GM19452 (cell line): ENCODE measurements at regions not wholly inside any gene's neighbourhood (a gene's known extent, or its start where the extent isn't known, plus 50 kb on each side); places are given as distances from the start of the nearest gene placed in this dataset.
A peak's percentile ranks its signal among the peaks of the same experiment; 100 is the strongest.
"Not testable (repeated sequence)": the region's sequence is repeated elsewhere in the genome, so short reads cannot be mapped to it uniquely, and the experiment has no call there.

Experiments used
- ATAC-seq: cut with Tn5 transposase; IDR thresholded peaks from one replicate; pipeline ENCODE4 v1.9.1; 2021; ENCODE audit not compliant: unreplicated experiment

DNA sequence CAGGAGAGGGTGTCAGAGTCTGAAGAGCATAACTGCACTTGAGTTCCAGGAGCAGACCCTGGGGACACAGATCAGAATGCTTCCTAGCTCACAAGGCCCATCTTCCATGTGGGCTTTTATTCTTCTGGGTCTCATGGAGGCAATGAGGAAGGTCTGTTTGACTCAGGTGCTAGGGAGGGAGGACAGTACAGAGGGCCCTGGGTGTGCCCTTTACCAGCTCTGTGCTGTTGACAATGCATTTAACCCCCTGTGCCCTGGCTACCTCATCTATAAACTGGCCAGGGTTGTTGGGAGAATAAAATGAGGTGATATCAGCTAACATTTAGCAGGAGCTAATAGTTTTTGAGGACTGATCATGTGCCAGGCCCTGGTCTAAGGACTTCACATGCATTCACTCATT lies 318.0 kb downstream of the DMAC1 start:
- no peak for ATAC-seq

DNA sequence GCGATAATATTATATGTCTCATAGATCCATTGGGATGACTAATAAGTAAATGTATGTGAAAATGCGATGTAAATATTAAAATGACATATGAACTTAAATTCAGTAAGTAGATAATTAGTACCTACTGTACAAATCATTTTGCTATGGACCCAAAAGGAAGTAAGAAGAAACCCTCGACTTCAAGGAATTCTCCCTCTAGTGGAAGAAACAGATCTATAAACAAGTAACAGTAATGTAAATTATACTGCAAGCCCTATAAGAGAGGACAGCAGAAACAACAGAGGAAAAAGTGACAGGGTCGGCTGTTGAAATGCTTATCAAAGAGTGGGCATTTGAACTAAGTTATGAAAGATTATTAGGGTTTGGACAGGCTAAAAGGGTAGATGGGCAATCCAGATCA lies 320.3 kb downstream of the DMAC1 start:
- no peak for ATAC-seq

DNA sequence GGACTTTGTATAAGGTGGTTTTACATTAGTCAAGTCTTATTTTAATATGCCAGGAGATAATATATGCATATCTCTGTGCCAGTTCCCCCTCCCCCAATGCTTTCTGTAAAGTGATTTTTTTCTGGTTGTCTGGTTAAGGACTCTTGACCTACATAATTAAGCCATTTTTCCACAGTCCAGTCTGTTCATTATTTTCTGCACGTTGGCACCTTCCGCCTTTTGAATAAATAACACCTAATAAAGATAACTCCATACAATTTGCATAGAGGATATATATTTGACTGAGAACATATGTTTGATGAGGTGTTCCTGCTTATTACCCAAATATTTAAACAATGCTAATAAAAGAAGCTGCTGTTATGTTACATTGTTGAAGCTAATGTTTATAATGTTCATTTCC lies 320.9 kb downstream of the DMAC1 start:
- no peak for ATAC-seq

DNA sequence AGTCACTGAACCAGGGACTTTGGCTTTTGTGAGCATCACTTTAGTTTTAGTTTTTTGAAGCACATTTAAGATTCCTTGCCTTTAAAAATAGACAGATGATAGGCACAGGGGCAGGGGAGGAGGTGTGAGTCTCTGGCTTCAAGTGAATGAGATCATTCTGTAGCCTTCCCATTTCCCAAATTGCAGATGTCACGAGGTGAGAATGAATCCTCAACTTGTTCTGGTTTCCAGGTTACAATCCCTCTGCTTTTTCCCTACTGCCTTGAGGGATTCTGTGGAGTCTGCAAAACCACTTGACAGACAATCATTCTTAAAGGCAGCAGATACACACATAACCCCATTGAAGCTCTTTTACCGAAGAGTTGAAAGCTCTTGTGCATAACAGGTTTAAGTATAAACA lies 332.4 kb downstream of the DMAC1 start:
- no peak for ATAC-seq

DNA sequence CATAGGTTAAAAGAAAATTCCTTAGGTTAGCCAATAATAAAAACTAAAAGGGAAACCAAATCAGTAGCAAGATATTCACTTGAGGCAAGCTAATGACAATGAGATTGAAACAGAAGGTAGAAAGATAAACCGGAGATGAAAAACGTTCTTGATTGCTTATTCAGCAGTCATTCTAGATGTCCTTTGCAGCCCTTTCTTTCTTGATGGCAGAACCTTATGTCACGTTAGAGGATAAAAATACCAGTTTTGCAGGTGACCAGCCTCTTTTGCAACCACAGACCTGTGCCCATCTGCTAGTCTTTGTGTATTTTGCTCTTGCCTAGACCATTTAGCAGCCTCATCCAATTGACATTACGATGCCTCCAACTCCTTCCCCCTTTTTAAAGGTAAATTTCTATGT lies 337.8 kb downstream of the DMAC1 start:
- no peak for ATAC-seq

DNA sequence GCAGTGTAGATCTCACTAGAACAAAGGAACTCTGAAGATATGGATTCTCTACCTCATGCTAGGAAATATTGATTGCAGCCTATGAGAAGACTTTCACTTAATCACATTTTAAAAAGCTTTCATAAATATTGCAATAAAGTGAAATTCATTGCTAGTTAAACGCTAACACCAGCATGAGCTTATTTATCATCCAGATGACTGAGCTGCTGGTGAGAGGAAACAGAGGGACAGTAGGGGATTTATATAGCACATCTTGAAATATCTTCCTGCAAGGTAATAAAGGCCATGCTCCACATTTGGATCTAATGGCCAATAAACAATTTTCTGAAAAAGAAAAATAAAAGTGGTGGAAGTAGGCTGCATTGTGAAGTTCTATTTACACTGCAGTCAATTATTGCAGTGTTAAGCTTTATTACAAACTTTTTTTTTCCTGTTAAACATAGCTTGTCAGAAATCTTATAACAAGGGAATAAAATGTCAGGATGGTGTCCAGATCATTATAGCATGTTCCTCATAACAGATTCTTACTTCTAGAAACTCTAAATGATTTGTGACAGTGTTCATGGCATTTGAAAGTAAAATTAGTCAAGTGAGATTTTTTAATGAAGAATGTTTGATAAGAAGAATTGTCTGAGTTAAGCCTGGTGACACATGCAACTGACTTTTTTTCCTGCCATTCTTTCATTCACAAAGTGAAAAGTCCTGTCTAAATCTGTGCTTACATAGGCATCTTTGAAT lies 342.6 kb downstream of the DMAC1 start:
- no peak for ATAC-seq

DNA sequence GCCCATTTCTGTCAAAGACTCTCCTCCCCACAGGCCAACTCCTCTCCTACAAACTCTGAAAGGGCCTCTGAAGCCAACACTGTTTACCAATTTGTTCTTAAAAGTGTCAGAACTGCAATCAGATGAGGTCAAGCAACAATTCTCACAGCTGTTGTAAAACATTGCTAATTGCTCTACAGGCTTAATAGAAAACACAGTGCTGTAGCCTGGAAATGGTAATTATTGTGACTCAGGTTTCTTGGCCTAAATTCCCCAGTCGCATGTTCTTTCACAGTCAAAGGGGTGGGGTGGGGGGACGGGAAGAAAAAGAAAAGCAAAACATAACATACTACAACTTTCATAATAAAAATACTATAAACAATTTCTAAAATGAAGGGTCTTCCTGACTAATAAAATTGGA lies 343.2 kb downstream of the DMAC1 start:
- no peak for ATAC-seq

DNA sequence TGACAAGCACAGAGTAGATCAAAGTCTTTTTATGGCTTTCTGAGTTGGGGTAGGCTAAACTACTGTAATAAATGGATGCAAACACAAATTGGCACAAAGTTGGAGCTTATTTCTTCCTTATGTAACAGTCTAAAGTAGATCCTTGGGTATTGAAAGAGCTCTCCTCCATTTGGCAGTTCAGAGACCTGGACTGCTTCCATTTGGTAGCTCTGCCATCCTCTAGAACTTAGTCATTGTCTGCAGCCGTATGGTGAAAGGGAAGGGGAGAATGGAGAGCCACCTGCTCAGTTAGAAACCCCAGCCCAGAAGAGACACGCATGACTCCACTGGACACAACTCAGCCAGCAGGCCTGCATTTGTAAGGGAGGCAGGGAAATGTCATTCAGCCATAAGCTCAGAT lies 345.0 kb downstream of the DMAC1 start:
- ATAC-seq: no peak

DNA sequence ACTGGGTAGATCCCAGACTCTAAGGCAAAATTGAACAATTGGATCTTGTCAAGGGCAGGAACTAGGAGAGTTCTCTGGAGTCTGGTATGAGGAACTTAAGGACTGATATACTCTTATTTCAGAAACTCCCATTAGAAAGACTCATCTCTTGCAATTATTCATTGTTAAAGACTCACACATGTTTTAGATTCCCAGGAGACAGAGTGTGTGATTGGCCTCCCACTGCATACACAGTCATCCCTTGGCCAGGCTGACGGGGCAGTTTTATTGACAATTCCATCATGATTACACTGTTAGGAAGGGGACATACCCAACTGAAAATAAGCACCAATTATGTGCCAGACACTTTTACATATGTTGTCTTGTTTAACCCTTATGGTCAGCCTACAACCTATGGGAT lies 347.2 kb downstream of the DMAC1 start:
- no peak for ATAC-seq

DNA sequence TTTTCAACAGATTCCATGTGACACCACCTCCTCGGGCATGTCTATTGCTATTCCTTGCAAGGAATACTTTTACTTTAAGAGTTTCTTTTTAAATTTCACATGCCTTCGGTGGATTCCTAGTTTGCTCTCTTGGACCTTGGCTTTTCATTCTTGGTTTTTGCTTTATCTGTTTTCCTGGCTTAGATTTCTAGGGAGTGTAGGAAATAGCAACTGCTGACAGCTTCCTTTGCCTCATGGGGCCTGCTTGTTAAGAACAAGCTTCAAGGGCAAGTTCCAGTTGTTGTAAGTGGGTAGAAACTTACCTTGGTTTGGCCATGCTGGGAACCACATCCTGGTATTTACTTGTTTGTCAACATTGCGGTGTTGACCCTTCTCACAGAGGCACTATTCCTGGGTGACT lies 348.5 kb downstream of the DMAC1 start:
- no peak for ATAC-seq

DNA sequence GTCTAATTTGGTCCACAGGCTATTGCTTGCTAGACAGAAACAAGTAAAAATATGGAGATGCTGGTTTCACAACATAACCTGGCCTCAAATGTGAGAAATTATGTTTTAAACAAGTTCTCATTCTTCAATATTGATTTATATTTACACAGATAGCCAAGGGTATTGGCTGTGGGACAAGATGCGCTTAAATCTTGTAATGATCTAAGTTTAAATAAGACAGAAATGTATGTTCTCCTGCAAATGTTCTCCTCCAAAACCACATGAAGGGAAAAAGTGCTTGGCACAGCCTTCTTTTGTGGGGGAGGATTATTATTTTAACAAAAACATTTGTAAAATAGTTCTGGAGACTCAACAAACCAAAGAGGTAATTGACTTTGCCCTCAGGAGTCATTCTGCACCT lies 356.0 kb downstream of the DMAC1 start:
- no peak for ATAC-seq

DNA sequence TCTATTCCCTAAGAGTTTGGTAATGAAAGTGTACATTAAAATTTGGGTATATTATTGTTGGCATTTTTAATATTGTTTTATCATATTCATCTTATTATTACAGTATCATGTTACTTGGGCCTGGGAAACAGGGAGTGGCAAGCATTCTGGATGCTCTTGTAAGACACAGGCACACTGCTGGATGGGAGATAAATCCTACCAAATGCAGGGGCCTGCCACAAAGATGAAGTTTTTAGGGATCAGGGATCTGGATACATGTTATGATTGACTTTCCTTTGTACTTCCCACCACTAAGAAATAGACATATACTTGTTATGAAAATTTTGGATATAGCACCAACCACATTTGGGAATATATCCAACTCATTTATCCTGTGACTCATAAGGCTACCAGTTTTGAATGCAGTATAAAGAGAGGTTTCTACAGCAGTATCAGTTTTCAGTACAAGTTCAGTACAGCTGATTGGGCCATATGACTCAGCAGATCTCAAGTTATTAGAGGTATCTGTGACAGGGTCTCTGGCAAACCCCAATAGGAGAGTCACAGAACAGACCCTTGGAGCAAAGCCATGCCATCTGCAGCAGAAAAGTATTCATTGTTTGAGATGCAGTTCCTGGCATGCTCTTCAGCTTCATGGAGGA lies 360.1 kb downstream of the DMAC1 start:
- ATAC-seq: no peak

DNA sequence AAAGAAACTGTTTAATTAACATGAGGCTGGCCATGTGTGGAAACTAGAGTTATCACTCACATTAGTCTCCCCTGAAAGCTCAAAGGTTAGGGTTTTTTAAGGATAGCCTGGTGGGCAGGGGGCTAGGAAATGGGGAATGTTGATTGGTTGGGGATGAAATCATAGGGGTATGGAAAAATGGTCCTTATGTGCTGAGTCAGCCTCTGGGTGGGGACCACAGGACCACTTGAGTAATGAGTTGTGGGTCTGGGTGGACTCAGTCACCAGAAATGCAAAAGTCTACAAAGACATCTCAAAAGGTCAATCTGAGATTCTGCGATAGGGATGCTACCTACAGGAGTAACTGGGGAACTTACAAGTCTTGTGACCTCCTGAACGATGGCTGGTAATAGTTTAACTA lies 362.8 kb downstream of the DMAC1 start:
- no peak for ATAC-seq

DNA sequence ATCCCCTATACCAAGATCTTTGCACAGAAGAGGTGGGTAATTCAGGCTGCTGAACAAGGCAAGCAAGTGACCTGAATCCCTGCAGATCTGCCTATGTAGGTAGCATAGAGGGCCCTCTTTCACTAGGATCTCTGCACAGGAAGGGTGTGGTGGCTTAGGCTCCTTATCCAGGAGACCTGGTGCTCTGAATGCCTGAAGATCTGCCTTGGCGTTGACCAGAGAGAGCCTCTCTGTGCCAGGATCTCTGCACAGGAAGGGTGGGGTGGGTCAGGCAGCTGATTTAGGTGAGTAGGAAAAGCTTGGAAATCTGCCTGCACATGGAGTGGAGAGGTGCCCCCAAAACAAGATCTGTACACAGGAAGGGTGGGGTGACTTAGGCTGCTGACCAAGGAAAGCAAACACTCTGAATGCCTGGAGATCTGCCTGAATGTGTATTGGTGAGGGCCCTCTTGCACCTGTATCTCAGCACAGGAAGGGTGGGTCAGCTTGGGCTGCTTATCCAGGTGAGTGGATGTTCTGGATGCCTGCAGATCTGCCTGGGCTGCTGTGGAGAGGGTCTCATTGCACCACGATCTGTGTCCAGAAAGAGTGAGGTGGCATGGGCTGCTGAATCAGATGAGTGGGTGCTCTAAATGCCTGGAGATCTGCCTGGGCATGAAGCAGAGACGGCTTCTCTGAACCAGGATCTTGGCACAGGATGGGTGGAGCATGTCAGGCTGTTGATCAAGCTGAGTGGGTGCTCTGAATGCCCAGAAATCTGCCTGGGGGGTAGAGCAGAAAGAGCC lies 365.9 kb downstream of the DMAC1 start:
- ATAC-seq: no peak

DNA sequence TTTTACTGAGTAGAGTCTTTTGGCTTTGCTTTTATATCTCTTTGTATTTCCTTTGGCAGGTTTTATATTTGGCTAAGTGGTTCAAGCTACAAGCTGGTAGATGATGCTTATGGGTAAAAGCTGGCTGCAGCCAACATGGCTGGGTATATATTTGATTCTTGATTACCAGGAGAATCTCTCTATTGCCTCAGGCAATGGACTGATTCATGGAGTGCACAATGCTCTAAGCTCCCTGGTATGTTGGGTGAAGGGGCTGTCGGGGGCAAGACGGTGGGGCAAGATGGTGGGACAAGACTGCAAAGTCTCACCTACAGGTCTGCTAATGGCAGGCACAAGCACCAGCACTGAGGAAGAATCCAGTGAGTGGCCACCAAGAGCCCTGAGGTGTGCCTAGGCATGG lies 366.6 kb downstream of the DMAC1 start:
- ATAC-seq: no peak

DNA sequence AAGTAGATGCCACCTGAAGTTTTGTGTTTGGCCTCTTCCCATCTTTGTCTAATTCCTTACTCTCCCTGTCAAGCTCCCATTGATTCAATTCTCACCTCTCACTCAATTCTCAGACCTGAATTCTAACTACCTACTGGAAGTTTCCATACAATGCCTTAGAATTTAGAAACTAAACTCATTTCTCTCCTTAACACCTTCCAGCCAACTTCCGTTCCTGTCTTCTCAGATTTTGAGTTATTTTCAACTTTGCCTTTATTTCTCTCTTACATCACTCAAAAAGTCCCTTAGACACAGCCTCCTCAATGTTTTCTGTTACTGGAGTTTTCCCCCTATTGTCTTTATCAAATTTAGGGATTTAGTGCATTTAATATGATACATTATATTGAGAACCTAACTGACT lies 382.2 kb downstream of the DMAC1 start:
- ATAC-seq: not testable (repeated sequence)

DNA sequence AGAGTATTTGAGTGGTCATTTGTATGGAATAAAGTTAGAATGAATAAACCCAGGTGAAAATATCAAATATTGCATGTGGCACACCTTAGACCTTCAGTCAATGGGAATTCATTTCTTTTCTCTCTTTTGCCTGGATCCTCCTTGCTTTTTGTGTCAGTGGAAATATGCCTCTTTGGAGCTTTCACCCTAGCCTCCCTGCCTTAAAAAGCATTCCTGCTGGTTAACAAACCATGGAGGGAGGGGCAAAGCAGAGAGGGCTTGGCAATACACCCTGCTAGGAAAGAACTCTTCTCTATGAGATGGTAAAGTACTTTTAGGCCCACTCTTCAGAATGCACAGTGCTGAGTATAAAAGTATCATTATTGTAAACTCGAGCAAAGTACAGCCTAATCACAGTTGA lies 383.7 kb downstream of the DMAC1 start:
- ATAC-seq: no peak

DNA sequence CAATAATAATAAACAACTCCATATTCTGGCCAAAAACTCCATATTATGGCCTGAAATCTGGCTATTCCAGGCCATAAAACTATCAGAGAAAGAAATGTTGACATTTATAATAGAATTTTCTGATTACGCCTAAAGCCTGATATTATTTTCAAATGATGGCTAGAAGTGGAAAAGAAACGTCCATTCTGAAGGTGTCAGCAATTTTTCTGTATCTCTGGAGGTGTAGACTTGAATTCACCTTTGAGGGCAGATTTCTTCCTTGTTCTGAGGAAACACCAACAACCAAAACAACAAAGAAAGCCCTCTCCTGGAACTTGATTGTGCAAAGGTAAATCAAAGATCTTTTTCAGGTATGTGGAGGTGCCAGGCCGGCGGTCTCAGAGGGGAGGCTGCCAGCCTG lies 390.7 kb downstream of the DMAC1 start:
- no peak for ATAC-seq

DNA sequence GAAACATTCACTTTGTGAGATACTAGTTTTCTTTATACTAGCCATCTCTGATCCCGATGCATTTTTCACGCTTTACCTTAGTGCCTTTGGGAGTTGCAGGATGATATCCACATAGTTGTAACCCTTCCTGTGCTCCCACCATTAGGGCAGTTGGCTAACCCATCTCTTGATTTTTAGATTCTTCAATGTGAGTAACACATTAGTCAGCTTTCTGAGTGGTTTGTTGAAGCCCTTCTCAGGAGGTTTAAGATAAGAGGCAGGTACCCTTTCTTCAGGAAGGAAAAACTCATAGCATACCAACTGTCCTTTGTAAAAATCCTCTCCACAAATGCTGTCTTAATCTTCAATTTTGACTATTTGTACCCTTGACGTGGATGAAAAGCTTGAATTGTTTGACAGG lies 392.3 kb downstream of the DMAC1 start:
- ATAC-seq: no peak

DNA sequence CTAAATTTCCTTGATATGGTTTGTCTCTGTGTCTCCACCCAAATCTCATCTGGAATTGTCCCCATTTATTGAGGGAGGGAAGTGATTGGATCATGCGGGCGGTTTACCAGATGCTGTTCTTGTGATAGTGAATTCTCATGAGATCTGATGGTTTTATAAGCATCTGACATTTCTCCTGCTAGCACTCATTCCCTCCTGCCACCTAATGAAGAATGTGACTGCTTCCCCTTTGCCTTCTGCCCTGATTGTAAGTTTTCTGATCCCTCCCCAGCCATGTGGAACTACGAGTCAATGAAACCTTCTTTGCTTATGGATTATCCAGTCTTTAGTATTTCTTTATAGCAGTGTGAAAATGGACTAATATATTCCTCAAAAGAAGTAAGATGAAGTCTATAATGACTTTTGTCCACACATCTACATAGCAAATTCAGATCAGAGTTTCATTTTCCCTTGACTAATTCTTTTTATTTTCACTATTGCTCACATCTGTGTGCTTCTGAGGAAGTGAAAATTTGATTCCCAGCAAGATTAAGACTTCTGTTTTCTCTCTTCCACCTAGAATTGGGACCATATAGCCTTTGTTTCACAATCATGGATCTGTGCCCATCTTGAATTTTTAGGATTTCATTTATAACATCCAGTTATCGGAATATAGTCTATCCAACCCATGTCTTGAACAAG lies 393.5 kb downstream of the DMAC1 start:
- ATAC-seq: peak; percentile 78

DNA sequence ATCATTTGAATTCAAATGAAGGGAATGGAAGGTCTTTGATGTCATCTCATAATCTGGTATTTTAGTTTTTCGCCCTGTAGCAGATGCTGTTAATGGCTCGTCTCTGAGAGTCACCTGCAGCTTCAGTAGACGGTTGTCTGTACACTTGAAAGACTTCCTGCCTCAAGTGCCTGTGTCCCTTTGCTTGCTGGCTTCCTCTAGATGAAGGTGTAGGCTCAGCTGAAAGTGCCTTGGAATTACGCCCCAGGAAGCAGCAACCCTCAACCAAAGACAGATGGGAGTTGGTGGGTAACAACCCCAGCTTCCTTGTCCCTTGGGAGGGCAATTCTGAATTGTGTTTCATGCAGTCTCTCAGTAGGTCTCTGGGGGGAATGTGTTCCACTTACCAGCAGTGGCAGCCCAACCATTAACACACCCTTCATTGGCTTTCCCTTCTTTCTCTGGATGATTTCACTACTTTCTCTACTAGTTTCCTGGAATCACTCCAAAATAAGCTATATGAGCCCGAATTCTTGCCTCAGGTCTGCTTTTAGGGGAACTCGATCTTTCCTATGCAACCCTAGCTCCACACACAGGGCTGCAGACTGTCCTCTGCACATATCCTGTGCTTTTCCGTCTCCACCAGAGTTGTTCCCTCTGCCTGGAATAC lies 395.6 kb downstream of the DMAC1 start:
- ATAC-seq: no peak
